HL-60 (cell line): ENCODE measurements at regions not wholly inside any gene's neighbourhood (a gene's known extent, or its start where the extent isn't known, plus 50 kb on each side); places are given as distances from the start of the nearest gene placed in this dataset.

Experiments used
- DNase-seq, 2 experiments: peaks; one replicate each; pipeline ENCODE4 v3.0.0-alpha.2; 2010 to 2020; ENCODE audit warnings: low read depth in 1 of 2, low spot score in 1 of 2
- H3K27ac ChIP-seq: fragments of 250-450 bp; sonication (Bioruptor Pico); replicated peaks from 2 replicates; pipeline ENCODE4 v1.5.1; 2020; ENCODE audit warnings: mild to moderate bottlenecking, moderate library complexity
- H3K27me3 ChIP-seq: fragments of 250-450 bp; sonication (Bioruptor Pico); 2 replicates; pipeline ENCODE4 v1.5.1; 2021; ENCODE audit warnings: mild to moderate bottlenecking, moderate library complexity; ENCODE audit not compliant: insufficient read depth, poor library complexity, severe bottlenecking
- H3K4me3 ChIP-seq: replicated peaks from 2 replicates; pipeline ENCODE4 v1.5.1; 2011; ENCODE audit warnings: mild to moderate bottlenecking, control low read depth, low read length; ENCODE audit not compliant: insufficient read depth
- GABPA ChIP-seq: IDR thresholded peaks from 2 replicates; pipeline ENCODE4 v1.6.1; 2012; ENCODE audit warnings: low read depth
- POLR2AphosphoS5 ChIP-seq: IDR thresholded peaks from 2 replicates; pipeline ENCODE4 v1.6.1; 2012; ENCODE audit warnings: low read depth
- SPI1 ChIP-seq: IDR thresholded peaks from 2 replicates; pipeline ENCODE4 v1.6.1; 2012; ENCODE audit warnings: low read depth, mild to moderate bottlenecking, borderline replicate concordance
- TF ChIP-seq, protein P1 (sequence below): IDR thresholded peaks from one replicate; pipeline ENCODE4 v1.5.1; 2011; ENCODE audit warnings: low read length, control low read depth, inconsistent platforms; ENCODE audit not compliant: insufficient read depth
- TF ChIP-seq, protein P2 (sequence below): IDR thresholded peaks from 2 replicates; pipeline ENCODE4 v1.6.1; 2012; ENCODE audit warnings: low read depth; ENCODE audit not compliant: insufficient replicate concordance

DNA sequence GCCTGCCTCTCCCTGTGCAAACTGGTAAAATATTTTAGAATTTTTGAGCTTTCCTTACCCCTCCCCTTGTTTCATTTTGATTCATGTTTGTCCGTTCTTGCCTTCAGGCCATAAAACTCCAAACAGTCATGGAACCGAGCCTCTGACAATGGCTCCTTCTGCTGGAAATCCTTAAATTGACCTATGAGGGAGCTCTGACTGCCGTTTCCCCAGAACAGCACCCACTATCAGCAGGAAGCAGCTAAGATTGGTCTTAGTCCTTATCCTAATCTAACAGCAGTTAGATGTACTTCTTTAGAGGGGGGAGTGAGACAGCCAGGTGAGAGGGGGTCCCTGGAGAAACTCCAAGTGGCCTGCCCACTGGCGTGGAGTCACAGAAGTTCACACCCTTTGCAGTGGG, 106.7 kb downstream of the FAM174A start:
- no peak overlapping the region for H3K27ac ChIP-seq
- no peak for DNase-seq
- TF ChIP-seq, protein P1, sequence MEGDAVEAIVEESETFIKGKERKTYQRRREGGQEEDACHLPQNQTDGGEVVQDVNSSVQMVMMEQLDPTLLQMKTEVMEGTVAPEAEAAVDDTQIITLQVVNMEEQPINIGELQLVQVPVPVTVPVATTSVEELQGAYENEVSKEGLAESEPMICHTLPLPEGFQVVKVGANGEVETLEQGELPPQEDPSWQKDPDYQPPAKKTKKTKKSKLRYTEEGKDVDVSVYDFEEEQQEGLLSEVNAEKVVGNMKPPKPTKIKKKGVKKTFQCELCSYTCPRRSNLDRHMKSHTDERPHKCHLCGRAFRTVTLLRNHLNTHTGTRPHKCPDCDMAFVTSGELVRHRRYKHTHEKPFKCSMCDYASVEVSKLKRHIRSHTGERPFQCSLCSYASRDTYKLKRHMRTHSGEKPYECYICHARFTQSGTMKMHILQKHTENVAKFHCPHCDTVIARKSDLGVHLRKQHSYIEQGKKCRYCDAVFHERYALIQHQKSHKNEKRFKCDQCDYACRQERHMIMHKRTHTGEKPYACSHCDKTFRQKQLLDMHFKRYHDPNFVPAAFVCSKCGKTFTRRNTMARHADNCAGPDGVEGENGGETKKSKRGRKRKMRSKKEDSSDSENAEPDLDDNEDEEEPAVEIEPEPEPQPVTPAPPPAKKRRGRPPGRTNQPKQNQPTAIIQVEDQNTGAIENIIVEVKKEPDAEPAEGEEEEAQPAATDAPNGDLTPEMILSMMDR, result no peak
- TF ChIP-seq SPI1, result no peak
- TF ChIP-seq POLR2AphosphoS5, result no peak
- no peak for TF ChIP-seq GABPA
- TF ChIP-seq, protein P2, sequence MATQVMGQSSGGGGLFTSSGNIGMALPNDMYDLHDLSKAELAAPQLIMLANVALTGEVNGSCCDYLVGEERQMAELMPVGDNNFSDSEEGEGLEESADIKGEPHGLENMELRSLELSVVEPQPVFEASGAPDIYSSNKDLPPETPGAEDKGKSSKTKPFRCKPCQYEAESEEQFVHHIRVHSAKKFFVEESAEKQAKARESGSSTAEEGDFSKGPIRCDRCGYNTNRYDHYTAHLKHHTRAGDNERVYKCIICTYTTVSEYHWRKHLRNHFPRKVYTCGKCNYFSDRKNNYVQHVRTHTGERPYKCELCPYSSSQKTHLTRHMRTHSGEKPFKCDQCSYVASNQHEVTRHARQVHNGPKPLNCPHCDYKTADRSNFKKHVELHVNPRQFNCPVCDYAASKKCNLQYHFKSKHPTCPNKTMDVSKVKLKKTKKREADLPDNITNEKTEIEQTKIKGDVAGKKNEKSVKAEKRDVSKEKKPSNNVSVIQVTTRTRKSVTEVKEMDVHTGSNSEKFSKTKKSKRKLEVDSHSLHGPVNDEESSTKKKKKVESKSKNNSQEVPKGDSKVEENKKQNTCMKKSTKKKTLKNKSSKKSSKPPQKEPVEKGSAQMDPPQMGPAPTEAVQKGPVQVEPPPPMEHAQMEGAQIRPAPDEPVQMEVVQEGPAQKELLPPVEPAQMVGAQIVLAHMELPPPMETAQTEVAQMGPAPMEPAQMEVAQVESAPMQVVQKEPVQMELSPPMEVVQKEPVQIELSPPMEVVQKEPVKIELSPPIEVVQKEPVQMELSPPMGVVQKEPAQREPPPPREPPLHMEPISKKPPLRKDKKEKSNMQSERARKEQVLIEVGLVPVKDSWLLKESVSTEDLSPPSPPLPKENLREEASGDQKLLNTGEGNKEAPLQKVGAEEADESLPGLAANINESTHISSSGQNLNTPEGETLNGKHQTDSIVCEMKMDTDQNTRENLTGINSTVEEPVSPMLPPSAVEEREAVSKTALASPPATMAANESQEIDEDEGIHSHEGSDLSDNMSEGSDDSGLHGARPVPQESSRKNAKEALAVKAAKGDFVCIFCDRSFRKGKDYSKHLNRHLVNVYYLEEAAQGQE, result no peak
- H3K27me3 ChIP-seq, result no peaks in the 10 kb centered on the region
- no peak overlapping the region for H3K4me3 ChIP-seq

DNA sequence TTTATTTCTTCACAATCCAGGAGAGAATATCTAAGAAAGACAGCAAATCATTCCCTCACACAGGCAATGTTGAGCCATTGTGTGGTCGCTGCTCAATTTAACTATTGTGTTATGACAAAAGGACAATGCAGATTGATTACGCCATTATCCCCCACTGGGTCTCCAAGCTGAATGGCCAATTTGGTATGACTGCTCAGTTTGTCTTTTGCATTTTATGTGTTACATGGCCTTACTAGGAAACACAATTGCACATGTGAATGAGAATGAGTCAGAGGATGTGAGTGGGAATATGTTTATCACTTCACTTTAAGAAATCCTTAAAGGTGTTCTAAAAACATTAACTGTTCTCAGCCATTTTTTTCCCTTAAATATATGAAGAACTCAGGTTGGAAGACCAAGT, 108.3 kb downstream of the FAM174A start:
- TF ChIP-seq, protein P1, result no peak
- TF ChIP-seq POLR2AphosphoS5, result no peak
- TF ChIP-seq, protein P2, result no peak
- TF ChIP-seq GABPA, result no peak

DNA sequence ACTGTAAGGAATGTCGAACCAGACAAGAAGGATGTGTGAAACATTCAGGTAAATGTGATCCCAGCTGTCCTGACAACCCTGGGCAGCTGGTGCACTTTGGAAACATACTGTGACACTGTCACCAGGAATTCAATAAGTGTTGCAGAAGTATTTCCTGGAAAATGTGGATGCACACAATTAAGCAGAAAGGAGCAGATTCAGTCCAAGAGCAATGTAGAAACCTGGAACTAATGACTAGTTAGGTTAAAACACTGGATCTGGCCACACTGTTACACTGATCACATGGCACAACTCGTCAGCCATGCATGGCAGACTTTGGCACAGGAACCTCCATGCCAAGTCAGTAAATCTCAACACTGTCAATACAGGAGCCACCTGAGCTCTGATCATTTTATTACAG, 109.0 kb downstream of the FAM174A start:
- no peak overlapping the region for H3K27ac ChIP-seq
- TF ChIP-seq GABPA (no peak), SPI1 (no peak), POLR2AphosphoS5 (no peak)
- TF ChIP-seq, protein P1, result no peak
- TF ChIP-seq, protein P2, result no peak
- no peak overlapping the region for H3K4me3 ChIP-seq
- no peak for DNase-seq
- no peaks in the 10 kb centered on the region for H3K27me3 ChIP-seq

More for the DNA sequence above, 108.3 kb downstream of the FAM174A start:
- no peak for DNase-seq
- Histone ChIP-seq H3K4me3 (no peak overlapping the region), H3K27me3 (no peaks in the 10 kb centered on the region), H3K27ac (no peak overlapping the region)
